ENCODE measurements at regions not wholly inside any gene's neighbourhood (a gene's known extent, or its start where the extent isn't known, plus 50 kb on each side); places are given as distances from the start of the nearest gene placed in this dataset.

DNA sequence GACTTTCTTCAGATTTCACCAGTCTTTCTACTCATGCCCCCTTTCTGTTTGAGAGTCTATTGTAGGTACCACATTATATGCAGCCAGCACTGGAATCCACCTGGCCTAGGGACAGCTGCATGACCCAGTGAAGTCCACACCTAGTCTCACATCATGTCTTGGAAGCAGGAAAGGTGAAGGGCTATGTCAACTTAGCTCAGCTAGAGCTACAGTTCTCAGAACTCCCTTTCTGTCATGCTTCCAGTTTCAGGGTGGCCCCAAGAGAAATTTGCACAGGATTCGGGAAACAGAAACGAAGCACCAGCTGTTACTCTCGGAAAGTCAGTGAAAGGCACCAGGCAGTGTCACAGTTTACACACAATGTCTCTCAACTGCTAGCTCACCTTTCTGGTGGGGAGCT lies 51.6 kb upstream of the NLRP1 start:
- DNase-seq (ENCODE audit: low read depth in 1 of 2, low spot score in 1 of 2), result no peak

DNA sequence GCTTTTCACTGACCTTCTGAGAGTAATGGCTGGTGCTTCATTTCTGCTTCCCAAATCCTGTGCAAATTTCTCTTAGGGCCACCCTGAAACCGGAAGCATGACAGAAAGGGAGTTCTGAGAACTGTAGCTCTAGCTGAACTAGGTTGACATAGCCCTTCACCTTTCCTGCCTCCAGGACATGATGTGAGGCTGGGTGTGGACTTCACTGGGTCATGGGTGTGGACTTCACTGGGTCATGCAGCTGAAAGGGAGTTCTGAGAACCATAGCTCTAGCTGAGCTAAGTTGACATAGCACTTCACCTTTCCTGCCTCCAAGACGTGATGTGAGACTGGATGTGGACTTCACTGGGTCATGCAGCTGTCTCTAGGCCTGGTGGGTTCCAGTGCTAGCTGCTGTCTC lies 54.3 kb upstream of the NLRP1 start:
- DNase-seq (ENCODE audit: low read depth in 1 of 2, low spot score in 1 of 2), result no peak

DNA sequence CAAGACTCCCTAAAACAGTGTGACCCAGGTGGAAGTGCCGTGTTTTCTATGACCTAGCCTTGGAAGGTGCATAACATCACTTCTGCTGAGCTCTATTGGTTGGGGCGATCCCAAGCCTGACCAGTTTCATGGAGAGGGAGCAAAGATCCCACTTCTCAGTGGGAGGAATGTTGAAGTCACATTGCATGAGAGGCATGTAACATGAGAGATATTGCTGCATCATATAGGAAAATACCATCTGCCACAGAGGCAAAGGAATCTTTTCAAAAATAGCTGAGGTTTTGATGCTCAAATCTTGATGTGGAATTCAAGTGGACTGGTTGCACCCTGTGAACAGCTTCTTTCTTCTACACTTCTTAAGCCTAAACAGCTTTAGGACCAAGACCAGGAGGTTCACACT lies 56.4 kb upstream of the NLRP1 start:
- DNase-seq (ENCODE audit: low read depth in 1 of 2, low spot score in 1 of 2), result no peak

DNA sequence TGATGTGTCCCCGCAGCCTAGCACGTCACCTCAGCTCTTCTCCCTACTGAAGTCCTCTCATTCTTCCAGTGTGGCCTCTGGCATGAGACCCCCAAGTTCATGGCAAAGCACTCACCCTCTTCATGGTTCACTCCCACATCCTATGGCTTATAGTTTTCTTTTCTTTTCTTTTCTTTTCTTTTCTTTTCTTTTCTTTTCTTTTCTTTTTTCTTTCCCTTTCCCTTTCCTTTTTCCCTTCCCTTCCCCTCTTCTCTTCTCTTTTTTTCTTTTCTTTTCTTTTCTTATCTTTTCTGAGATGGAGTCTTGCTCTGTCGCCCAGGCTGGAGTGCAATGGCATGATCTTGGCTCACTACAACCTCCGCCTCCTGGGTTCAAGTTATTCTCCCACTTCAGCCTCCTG lies 58.4 kb upstream of the NLRP1 start:
- DNase-seq (ENCODE audit: low read depth in 1 of 2, low spot score in 1 of 2), result no peak

DNA sequence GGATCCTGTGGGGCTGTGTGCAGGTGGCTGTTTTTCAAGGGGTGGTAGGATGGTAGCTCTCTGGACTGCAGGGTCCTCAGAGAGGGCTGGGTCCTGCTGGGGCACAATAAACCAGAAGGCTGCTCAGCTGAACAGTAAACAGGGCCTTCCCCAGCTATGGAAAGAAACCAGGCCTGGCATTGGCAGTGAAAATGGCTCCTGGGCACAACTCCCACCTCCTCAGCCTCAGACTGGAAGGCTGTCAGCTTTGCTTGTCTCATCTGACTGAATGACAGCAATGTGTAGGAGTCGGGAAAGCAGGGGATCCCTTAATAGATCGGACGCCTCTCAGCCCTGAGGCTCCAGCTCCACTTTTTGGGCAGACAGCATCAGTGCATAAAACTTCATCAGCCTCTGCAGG lies 59.8 kb upstream of the NLRP1 start:
- DNase-seq (ENCODE audit: low read depth in 1 of 2, low spot score in 1 of 2), result no peak

DNA sequence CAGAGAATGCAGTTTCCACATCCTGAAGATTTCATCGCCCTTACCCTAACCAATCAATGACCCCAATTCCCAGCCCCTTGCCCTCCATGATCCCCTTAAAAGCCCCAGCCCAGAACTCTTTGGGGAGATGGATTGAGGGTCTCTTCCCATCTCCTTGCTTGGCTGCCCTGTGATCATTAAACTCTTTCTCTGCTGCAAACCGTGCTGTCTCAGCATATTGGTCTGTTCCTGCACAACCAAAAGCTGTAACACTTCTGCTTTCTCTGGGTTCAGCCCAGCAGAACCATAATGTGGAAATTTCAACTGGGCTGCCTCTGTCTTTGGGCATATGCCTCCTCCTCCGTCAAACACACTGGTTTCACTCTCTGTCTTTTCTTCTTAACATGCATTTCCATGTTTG lies 67.0 kb upstream of the NLRP1 start:
- no peak for DNase-seq (ENCODE audit: low read depth in 1 of 2, low spot score in 1 of 2)

DNA sequence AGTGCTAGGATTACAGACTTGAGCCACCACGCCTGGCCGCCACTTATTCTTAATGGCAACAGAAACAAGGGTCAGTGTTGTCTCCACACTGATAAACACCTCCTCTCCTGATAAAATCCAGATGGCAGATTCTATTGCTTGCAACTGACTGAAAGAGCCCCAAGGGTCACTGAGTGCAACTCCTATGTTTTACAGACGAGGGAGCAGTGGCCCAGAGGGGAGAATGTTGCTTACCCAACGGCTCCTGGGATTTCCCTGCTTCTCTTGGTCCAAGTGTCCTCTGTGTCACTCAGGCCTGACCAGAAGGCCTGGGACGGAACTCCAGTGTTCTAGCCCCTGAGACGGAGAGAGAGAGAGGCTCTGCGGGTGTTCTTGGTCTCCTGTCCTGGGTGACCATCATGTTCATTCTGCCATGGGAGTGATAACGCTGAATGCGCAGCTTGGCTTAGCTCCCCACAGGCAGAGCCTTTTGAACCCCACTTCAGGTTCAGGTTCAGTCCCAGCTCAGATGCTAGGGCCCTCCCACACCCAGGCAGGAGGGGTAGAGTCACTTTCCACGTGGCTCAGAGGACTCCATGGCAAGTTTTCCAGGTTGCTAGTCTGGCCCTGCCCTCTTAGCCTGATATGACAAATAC lies 77.3 kb upstream of the NLRP1 start:
- no peak for DNase-seq (ENCODE audit: low read depth in 1 of 2, low spot score in 1 of 2)

DNA sequence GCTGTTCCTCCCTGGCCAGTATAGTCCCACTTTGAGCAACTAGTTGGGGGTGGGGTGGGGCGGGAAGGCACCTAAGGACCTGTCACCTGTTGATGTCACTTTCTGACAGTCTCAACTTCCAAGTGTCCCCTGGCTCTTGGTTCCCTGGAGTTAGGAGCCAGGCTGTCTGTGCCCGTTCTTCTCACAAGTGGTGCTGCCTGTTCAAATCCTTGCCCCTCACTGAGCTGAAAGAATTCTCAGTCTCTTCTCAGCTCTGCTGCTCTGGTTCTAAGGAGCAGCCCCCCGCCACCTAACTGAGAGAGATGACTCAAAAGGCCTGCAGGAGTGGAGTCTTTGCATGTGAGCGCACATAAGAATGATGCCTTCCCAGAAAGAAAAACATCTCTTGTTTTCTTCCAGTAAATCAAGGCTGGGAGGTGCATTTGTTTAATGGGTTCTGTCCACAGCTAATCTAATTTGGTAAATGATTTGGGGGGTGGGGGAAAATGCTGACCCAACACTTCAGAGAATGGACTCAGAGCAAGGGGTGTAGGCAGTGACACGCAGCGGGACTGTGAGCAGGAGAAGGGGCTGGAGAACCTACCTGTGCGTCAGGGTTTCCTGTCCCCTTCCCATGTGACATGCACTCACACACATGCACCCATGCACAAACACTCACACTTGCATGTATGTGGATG lies 78.2 kb upstream of the NLRP1 start:
- DNase-seq (ENCODE audit: low read depth in 1 of 2, low spot score in 1 of 2), result no peak

DNA sequence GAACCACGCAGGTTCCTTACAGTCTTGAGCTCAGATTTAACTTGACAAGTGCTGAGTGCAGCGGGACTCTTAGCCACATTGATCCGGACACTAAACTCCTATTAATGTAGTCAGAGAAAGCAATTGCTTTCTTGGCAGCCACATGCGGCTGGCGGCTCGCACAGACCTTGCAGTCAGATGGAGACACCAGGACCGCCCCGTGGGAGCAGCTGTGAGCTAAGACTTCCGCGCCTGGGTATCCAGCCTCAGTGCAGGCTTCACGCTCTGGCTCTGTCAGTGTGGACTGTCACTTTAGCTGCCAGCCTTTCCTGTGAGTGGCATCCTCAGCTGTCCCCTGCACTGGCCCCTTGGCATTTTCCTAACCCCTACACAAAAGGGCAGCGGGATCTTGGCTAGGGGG lies 80.9 kb upstream of the NLRP1 start:
- no peak for DNase-seq (ENCODE audit: low read depth in 1 of 2, low spot score in 1 of 2)

DNA sequence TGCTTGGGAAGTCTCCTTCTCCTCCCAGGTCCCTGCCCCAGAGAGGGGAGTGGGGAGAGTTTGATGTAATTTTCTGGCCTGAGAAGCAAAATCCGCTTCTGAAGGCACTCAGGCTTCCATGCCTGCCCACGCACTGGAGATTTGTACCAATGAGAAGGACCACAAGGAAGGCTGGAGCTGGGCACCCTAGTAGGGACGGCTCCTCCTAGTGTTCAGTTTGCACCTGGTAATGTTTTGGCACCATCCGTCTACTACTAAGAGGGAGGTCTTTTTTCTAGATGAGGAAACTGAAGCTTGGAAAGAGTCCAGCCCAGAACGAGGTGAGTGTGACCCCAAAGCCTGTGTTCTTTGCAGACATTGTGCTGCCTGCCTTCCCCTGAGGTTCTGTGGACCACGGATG lies 83.6 kb upstream of the NLRP1 start:
- no peak for DNase-seq (ENCODE audit: low read depth in 1 of 2, low spot score in 1 of 2)

DNA sequence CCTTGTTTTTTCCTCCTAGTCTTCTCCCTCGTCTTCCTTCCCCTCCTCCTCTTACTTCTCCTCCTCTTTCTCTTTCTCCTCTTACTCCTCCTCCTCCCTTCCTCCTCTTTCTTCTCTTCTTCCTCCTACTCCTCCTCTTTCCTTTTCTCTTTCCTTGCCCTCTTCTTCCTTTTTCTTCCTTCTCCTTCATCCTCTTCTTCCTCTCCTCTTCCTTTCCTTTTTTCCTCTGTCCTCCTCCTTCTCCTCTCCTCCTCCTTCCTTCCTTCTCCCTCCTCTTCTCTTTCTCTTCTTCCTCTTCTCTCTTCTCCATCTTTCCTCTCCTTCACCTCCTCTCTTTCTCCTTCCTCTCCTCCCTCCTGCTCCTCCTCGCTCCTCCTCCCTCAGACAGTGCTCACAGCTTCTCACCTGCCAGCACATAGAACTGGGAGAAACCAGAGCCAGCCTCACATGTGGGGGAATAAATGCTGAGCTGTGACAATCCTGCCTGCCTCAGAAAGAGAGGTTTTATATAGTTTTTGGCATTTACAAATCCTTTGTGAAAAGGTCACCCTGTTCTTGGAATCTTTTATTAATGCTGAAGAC lies 84.3 kb upstream of the NLRP1 start:
- no peak for DNase-seq (ENCODE audit: low read depth in 1 of 2, low spot score in 1 of 2)

DNA sequence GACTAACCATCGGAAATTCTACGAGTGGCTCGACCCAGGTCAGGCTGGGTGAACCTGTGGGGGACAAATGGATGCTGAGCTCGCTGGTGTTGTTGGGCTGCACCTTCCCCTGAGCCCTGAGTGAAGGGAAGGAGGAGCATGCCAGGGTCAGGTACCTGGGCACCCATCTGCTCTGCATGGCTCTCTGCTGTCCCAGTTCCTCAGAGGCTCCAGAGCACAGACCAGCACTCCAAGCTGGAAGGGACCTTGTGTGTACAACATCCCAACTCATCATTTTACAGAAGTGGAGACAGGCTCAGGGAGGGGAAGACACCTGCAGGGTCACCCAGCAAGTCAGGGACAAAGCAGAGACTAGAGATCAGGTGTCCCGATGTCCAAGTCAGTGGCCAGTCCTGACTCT lies 84.9 kb upstream of the NLRP1 start:
- no peak for DNase-seq (ENCODE audit: low read depth in 1 of 2, low spot score in 1 of 2)

DNA sequence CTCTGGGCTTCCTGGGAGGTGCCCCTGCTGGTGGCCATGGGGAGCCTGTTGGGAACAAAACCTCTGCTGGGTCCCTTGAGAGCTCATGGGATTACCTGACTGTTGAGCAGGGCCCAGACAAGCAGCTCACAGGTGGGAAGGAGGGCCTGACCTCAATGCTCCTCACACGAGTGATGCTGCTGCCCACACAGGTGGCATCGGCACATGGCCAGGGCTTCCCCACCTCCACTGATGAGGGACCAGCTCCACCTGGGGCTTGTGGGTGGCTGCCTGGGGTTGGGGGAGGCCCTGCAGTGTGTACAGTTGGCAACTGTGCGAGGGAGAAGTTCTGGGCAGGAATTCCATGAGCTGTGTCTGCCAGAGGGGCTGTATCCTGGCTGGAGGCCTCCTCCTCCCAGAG lies 87.8 kb upstream of the NLRP1 start:
- no peak for DNase-seq (ENCODE audit: low read depth in 1 of 2, low spot score in 1 of 2)

DNA sequence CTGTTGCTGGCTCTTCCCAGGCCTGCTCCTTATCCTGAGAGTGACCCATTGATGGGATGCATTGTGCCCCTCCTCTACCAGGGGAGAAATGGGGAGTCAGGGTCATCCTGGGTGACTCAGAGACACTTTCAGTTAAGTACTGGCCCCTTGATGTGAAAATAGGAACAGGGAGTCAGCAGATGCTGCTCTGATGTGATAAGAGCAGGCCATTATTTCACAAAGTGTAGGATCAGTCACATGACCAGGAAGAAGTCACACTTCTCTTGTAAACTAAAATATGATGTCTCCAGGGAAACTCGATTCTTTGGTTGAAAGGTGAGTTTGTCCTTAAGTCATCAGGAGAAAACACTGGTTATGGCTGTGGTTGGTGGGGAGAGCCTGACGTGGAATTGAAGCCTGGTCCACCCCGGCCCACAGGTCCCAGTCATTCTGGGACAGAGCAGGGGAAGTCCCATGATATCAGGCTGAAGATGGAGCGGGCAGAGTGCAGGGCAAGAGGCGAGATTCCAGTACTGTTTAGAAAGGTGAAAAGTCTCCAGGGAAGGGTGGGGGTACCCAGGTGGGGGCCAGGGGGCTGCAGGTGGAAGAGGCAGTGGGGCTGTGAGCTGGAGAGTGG lies 88.6 kb upstream of the NLRP1 start:
- no peak for DNase-seq (ENCODE audit: low read depth in 1 of 2, low spot score in 1 of 2)

DNA sequence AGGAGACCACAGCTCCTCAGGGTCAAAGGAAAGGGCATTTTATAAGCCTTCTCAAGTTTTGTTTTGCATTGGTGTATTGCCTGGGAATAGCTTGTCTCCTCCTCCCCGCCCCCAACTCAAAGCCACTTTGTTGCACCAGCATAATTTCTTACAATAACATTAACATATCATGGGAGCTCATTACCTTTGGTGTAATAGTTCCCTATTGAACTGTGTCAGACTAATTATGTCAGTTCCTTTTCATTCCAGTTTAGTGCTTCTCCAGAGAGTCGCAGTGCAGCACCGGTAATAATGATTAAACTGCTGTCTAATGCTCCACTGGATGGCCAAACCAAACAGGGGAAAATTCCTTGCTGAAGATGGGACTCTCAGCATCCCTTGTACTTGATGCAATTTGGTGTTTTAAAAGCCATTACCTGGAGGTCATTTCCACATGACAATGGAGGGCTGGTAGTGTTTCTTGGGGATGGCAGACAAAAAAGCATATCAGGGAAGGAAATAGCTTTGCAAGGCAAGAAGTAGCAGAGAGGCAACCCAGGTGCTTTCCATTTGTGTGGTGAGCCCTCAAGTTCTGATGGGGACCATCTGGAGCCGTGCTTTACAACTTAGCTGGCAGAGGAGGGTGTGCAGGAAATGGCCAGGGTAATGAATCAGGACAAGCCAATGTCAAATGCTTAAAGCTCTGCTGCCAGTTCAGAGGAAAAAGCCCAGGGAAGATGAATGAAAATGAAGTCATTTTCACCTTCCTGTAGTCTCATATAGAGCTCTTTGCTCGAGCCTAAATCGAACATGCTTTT lies 91.5 kb upstream of the NLRP1 start:
- no peak for DNase-seq (ENCODE audit: low read depth in 1 of 2, low spot score in 1 of 2)

DNA sequence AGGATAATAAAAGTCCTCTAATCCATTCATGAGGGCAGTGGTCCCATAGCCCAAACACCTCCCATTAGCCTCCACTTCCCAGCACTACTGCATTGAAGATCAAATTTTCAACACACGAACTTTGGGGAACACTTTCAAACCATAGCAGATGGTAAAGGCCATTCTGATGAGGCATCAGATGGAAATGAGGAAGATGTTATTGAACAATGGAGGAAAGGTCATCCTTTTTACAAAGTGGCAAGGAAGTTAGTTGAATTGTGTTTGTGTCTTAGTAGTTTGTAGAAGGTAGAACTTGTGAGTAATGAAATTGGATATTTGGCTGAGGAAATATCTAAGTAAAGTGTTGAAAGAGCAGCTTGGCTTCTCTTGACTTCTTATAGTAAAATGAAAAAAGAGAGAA lies 93.3 kb upstream of the NLRP1 start:
- DNase-seq (ENCODE audit: low read depth in 1 of 2, low spot score in 1 of 2), result no peak

DNA sequence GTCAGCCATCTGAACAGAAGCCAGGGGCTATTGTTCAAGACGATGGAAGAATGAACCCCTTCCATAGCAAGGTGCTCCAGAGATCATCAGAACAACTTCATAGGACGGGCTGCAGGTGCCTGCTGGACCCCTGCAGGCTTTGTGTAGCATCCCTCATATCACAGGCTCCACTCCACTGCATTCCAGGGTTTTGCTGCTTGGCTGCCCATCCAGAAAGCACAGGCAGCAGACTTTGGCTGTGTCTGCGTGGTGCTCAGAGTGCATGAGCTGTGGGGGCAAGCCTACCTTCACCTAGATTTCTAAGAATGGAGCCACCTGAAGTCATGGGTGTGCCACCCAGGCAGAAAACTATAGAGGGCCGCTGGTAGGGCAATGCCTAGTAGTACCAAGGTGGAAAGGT lies 93.9 kb upstream of the NLRP1 start:
- no peak for DNase-seq (ENCODE audit: low read depth in 1 of 2, low spot score in 1 of 2)

DNA sequence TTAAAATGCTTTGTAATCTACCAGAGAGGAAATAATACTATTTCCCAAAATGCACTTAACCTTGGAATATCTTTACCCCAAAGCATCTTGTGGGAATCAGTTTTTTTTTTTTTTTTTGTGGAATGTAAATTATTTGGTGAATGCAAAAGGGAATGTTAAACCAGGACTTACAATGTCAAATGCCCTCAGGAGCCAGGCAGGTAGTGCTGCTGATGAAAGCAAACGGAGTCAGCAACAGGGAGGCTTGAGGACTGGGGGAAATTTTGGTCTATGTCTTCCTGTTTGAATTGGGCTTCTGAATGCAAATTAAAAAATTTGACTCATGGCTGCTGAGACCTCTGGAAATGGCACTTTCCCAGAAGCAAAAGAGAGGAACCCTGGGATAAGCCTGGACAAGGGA lies 96.5 kb upstream of the NLRP1 start:
- DNase-seq (ENCODE audit: low read depth in 1 of 2, low spot score in 1 of 2), result no peak

DNA sequence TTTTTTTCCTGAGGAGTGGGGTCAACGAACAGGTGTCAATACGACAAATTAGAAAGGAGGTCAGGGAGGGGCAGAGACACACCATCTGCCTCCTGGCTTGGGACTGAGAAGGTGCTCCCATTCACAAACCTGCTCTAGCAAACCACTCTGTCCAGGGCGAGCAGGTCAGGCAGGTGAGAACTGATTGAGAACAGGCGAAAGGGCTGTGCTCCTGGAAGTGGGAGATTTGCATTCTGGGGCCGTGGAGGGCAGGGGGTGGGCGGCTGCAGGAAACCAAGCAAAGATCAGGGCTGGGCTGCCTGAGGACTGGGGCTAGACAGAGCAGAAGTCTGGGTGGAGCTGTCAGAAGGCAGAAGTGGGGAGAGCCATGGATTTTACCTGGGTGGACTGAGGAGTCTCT lies 98.9 kb upstream of the NLRP1 start:
- DNase-seq (ENCODE audit: low read depth in 1 of 2, low spot score in 1 of 2), result no peak

DNA sequence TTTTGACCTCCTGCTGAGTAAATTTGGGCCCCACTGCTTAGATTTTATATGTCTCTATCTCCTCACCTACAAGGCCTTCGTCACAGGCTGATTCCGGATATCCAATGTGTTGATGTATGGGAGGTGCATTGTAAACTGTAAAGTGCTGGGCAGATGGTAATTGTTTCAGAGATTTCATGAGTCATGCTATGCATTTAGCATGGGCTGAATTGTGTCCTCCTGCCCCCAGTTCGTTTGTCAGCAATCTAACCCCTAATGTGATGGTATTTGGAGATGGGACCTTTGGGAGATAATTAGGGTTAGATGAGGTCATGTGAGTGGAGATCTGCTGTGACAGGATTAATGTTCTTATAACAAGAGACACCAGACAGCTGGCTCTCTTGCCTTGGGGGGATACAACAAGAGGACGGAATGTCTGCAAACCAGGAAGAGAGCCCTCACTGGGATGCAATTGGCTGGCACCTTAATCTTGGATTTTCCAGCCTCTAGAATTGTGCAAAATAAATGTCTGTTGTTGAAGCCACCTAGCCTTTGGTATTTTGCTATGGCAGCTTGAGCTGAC lies 101.8 kb upstream of the NLRP1 start:
- no peak for DNase-seq (ENCODE audit: low read depth in 1 of 2, low spot score in 1 of 2)

DNA sequence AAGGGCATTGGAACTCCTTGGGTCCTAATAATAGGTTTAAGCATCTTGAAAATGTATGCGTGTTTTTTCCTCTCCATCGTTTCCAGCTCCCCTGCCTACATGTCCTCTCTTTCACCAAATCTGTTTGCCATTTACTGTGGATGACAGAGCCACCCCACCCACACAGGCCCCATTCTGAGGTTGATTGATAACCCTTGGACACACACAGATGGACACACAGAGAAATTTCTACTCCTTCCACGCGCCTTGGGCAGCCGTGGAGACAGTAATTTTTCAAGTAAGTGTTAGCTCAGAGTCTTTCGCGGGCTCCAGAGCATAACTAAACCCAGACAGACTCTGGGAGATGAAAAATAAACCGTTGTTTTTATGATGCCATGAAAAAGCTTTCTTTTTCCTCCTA lies 103.3 kb upstream of the NLRP1 start:
- DNase-seq (ENCODE audit: low read depth in 1 of 2, low spot score in 1 of 2), result no peak
